ENCODE measurements at regions not wholly inside any gene's neighbourhood (a gene's known extent, or its start where the extent isn't known, plus 50 kb on each side); places are given as distances from the start of the nearest gene placed in this dataset.

- no peaks in the 10 kb centered on the region for H3K4me1 ChIP-seq (ENCODE audit: control insufficient read depth, insufficient read depth, low read length)
- no peaks in the 10 kb centered on the region for H3K36me3 ChIP-seq (ENCODE audit: control insufficient read depth, insufficient read depth, low read length)
- H3K9me3 ChIP-seq (ENCODE audit: control insufficient read depth, insufficient read depth, low read length): no peaks in the 10 kb centered on the region
- H3K27me3 ChIP-seq (ENCODE audit: control insufficient read depth, insufficient read depth, low read length): no peaks in the 10 kb centered on the region
- no peak overlapping the region for H3K4me3 ChIP-seq (ENCODE audit: low read depth, low read length)
- H3K9ac ChIP-seq (ENCODE audit: low read depth, low read length): no peak overlapping the region
Measured at GRCh38 chr4:96844858-96845490, 1005.1 kb downstream of the PDHA2 start.

GRCh38 chr4:96845819-96846218, 1005.9 kb downstream of the PDHA2 start:
- Histone ChIP-seq H3K4me3 (ENCODE audit: low read depth, low read length) (no peak overlapping the region), H3K27me3 (ENCODE audit: control insufficient read depth, insufficient read depth, low read length) (no peaks in the 10 kb centered on the region), H3K4me1 (ENCODE audit: control insufficient read depth, insufficient read depth, low read length) (no peaks in the 10 kb centered on the region), H3K9me3 (ENCODE audit: control insufficient read depth, insufficient read depth, low read length) (no peaks in the 10 kb centered on the region), H3K9ac (ENCODE audit: low read depth, low read length) (no peak overlapping the region), H3K36me3 (ENCODE audit: control insufficient read depth, insufficient read depth, low read length) (no peaks in the 10 kb centered on the region)

GRCh38 chr4:96874657-96875056, 1034.8 kb downstream of the PDHA2 start:
- H3K27me3 ChIP-seq (ENCODE audit: control insufficient read depth, insufficient read depth, low read length): no peaks in the 10 kb centered on the region
- H3K4me1 ChIP-seq (ENCODE audit: control insufficient read depth, insufficient read depth, low read length): peaks cover 3% of the 10 kb centered on the region
- H3K36me3 ChIP-seq (ENCODE audit: control insufficient read depth, insufficient read depth, low read length): no peaks in the 10 kb centered on the region
- no peaks in the 10 kb centered on the region for H3K9me3 ChIP-seq (ENCODE audit: control insufficient read depth, insufficient read depth, low read length)
- H3K4me3 ChIP-seq (ENCODE audit: low read depth, low read length): no peak overlapping the region
- H3K9ac ChIP-seq (ENCODE audit: low read depth, low read length): no peak overlapping the region

- no peaks in the 10 kb centered on the region for H3K4me1 ChIP-seq (ENCODE audit: control insufficient read depth, insufficient read depth, low read length)
- H3K27me3 ChIP-seq (ENCODE audit: control insufficient read depth, insufficient read depth, low read length): no peaks in the 10 kb centered on the region
- H3K9me3 ChIP-seq (ENCODE audit: control insufficient read depth, insufficient read depth, low read length): no peaks in the 10 kb centered on the region
- H3K4me3 ChIP-seq (ENCODE audit: low read depth, low read length): no peak overlapping the region
- no peaks in the 10 kb centered on the region for H3K36me3 ChIP-seq (ENCODE audit: control insufficient read depth, insufficient read depth, low read length)
- no peak overlapping the region for H3K9ac ChIP-seq (ENCODE audit: low read depth, low read length)
Measured at GRCh38 chr4:96879527-96879926, 1039.6 kb downstream of the PDHA2 start.

- Histone ChIP-seq H3K9ac (ENCODE audit: low read depth, low read length) (no peak overlapping the region), H3K36me3 (ENCODE audit: control insufficient read depth, insufficient read depth, low read length) (no peaks in the 10 kb centered on the region), H3K9me3 (ENCODE audit: control insufficient read depth, insufficient read depth, low read length) (no peaks in the 10 kb centered on the region), H3K4me1 (ENCODE audit: control insufficient read depth, insufficient read depth, low read length) (no peaks in the 10 kb centered on the region), H3K4me3 (ENCODE audit: low read depth, low read length) (no peak overlapping the region), H3K27me3 (ENCODE audit: control insufficient read depth, insufficient read depth, low read length) (no peaks in the 10 kb centered on the region)
Measured at GRCh38 chr4:96887857-96888256, 1048.0 kb downstream of the PDHA2 start.

GRCh38 chr4:96894621-96895020, 1054.7 kb downstream of the PDHA2 start:
- H3K9ac ChIP-seq (ENCODE audit: low read depth, low read length): no peak overlapping the region
- H3K27me3 ChIP-seq (ENCODE audit: control insufficient read depth, insufficient read depth, low read length): no peaks in the 10 kb centered on the region
- no peak overlapping the region for H3K4me3 ChIP-seq (ENCODE audit: low read depth, low read length)
- H3K9me3 ChIP-seq (ENCODE audit: control insufficient read depth, insufficient read depth, low read length): no peaks in the 10 kb centered on the region
- H3K4me1 ChIP-seq (ENCODE audit: control insufficient read depth, insufficient read depth, low read length): no peaks in the 10 kb centered on the region
- no peaks in the 10 kb centered on the region for H3K36me3 ChIP-seq (ENCODE audit: control insufficient read depth, insufficient read depth, low read length)

GRCh38 chr4:96895826-96896225, 1055.9 kb downstream of the PDHA2 start:
- no peaks in the 10 kb centered on the region for H3K36me3 ChIP-seq (ENCODE audit: control insufficient read depth, insufficient read depth, low read length)
- H3K4me1 ChIP-seq (ENCODE audit: control insufficient read depth, insufficient read depth, low read length): no peaks in the 10 kb centered on the region
- no peak overlapping the region for H3K4me3 ChIP-seq (ENCODE audit: low read depth, low read length)
- H3K9me3 ChIP-seq (ENCODE audit: control insufficient read depth, insufficient read depth, low read length): no peaks in the 10 kb centered on the region
- no peak overlapping the region for H3K9ac ChIP-seq (ENCODE audit: low read depth, low read length)
- H3K27me3 ChIP-seq (ENCODE audit: control insufficient read depth, insufficient read depth, low read length): no peaks in the 10 kb centered on the region

GRCh38 chr4:96912716-96913115, 1072.8 kb downstream of the PDHA2 start:
- no peak overlapping the region for H3K4me3 ChIP-seq (ENCODE audit: low read depth, low read length)
- no peaks in the 10 kb centered on the region for H3K4me1 ChIP-seq (ENCODE audit: control insufficient read depth, insufficient read depth, low read length)
- H3K36me3 ChIP-seq (ENCODE audit: control insufficient read depth, insufficient read depth, low read length): no peaks in the 10 kb centered on the region
- no peaks in the 10 kb centered on the region for H3K27me3 ChIP-seq (ENCODE audit: control insufficient read depth, insufficient read depth, low read length)
- no peaks in the 10 kb centered on the region for H3K9me3 ChIP-seq (ENCODE audit: control insufficient read depth, insufficient read depth, low read length)
- no peak overlapping the region for H3K9ac ChIP-seq (ENCODE audit: low read depth, low read length)

GRCh38 chr4:96913441-96914080, 1073.7 kb downstream of the PDHA2 start:
- no peak overlapping the region for H3K9ac ChIP-seq (ENCODE audit: low read depth, low read length)
- H3K4me3 ChIP-seq (ENCODE audit: low read depth, low read length): no peak overlapping the region
- no peaks in the 10 kb centered on the region for H3K9me3 ChIP-seq (ENCODE audit: control insufficient read depth, insufficient read depth, low read length)
- H3K4me1 ChIP-seq (ENCODE audit: control insufficient read depth, insufficient read depth, low read length): no peaks in the 10 kb centered on the region
- no peaks in the 10 kb centered on the region for H3K27me3 ChIP-seq (ENCODE audit: control insufficient read depth, insufficient read depth, low read length)
- no peaks in the 10 kb centered on the region for H3K36me3 ChIP-seq (ENCODE audit: control insufficient read depth, insufficient read depth, low read length)

GRCh38 chr4:96916711-96917110, 1076.8 kb downstream of the PDHA2 start:
- Histone ChIP-seq H3K9me3 (ENCODE audit: control insufficient read depth, insufficient read depth, low read length) (no peaks in the 10 kb centered on the region), H3K9ac (ENCODE audit: low read depth, low read length) (no peak overlapping the region), H3K4me3 (ENCODE audit: low read depth, low read length) (no peak overlapping the region), H3K36me3 (ENCODE audit: control insufficient read depth, insufficient read depth, low read length) (no peaks in the 10 kb centered on the region), H3K4me1 (ENCODE audit: control insufficient read depth, insufficient read depth, low read length) (no peaks in the 10 kb centered on the region), H3K27me3 (ENCODE audit: control insufficient read depth, insufficient read depth, low read length) (no peaks in the 10 kb centered on the region)

- H3K4me1 ChIP-seq (ENCODE audit: control insufficient read depth, insufficient read depth, low read length): no peaks in the 10 kb centered on the region
- no peaks in the 10 kb centered on the region for H3K27me3 ChIP-seq (ENCODE audit: control insufficient read depth, insufficient read depth, low read length)
- no peaks in the 10 kb centered on the region for H3K9me3 ChIP-seq (ENCODE audit: control insufficient read depth, insufficient read depth, low read length)
- no peak overlapping the region for H3K4me3 ChIP-seq (ENCODE audit: low read depth, low read length)
- H3K9ac ChIP-seq (ENCODE audit: low read depth, low read length): no peak overlapping the region
- no peaks in the 10 kb centered on the region for H3K36me3 ChIP-seq (ENCODE audit: control insufficient read depth, insufficient read depth, low read length)
Measured at GRCh38 chr4:96936886-96937285, 1097.0 kb downstream of the PDHA2 start.

- Histone ChIP-seq H3K9ac (ENCODE audit: low read depth, low read length) (no peak overlapping the region), H3K4me3 (ENCODE audit: low read depth, low read length) (no peak overlapping the region), H3K9me3 (ENCODE audit: control insufficient read depth, insufficient read depth, low read length) (no peaks in the 10 kb centered on the region), H3K27me3 (ENCODE audit: control insufficient read depth, insufficient read depth, low read length) (no peaks in the 10 kb centered on the region), H3K4me1 (ENCODE audit: control insufficient read depth, insufficient read depth, low read length) (no peaks in the 10 kb centered on the region), H3K36me3 (ENCODE audit: control insufficient read depth, insufficient read depth, low read length) (no peaks in the 10 kb centered on the region)
Measured at GRCh38 chr4:96946552-96946951, 1106.7 kb downstream of the PDHA2 start.
